ENCODE measurements at regions not wholly inside any gene's neighbourhood (a gene's known extent, or its start where the extent isn't known, plus 50 kb on each side); places are given as distances from the start of the nearest gene placed in this dataset.

DNA sequence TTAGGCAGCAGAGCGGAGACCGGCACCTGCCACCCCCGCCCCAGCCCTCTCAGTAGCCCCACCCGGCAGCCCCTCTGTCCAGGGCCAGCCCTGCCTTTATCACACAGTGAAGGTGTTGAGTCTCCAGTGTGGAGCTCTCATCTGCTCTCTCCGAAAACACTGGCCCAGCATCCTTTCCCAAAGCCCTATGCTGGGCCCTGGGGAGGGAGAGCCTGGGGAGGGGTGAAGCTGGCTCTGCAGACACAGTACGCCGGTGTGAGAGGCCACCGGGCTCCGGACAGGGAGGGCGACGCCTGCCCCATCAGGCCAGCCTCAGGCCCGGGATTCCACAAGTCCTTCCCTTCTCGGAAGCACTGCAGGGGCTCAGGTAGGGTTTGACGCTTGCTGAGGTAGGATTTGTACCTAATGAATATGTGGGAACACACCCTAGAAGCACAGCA lies 186.9 kb downstream of the ERMARD start:
- WGBS, 2 donors (ENCODE audit: extremely low coverage in 2 of 2, insufficient read length in 2 of 2, insufficient replicate concordance in 1 of 2) = no CpG with 5 or more reads among the region's 14 CpGs

DNA sequence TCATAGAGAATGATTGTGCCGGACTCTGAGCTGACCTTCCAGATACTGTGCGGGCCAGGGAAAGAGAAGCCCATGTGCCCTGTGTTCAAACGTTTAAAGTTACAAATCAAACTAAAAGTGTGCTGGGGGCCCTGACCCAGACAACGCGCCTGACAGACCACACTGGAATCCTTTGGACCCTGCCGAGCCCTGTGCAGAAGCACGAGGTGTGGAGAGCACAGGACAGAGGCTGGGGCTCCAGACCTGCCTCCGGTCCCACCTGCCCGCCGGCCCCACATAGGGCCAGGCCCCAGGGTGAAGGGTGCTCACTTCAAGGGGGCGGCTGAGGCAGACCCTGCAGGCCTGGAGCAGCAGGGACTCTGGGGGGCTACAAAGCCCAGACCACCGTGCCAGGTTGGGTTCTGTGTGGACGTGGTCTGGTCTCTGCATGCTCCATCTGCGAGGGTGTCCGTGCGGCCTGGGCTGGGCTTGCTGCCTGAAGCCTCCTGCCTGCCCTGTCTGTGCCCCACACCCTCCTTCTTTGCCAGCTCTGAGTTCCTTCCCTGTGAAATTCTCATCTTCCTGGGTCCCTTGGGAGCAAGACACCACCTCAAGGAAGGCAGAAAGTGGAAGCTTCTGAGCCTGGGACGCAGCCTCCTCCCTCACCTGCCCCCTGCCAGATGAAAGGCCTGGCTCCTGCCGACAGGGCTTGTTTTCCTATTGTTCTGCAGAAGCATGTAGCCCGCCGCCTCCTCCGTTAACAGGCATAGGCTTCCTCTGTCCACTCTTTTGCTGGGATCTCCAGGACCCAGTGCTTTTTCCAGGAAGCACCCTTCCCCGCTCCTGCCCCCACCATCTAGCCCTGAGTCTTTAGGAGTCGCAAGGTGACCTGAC lies 186.2 kb downstream of the ERMARD start:
- Histone ChIP-seq H3K23ac (ENCODE audit: low read depth, low read length, poor library complexity) (peak overlapping the region; percentile 78), H4K91ac (ENCODE audit: low read depth, low read length, poor library complexity) (no peak overlapping the region), H2BK15ac (ENCODE audit: low read length) (peak overlapping the region; percentile 99), H2AFZ (ENCODE audit: low read length) (no peak overlapping the region), H3K9me3 (replicated peaks in 1 of 2; ENCODE audit: control insufficient read depth in 2 of 2, insufficient read depth in 1 of 2, low read depth in 1 of 2, low read length in 2 of 2) (no peaks in the 10 kb centered on the region), H3K4me2 (ENCODE audit: insufficient read depth, low read length, poor library complexity, severe bottlenecking) (no peak overlapping the region), H3K27me3 (ENCODE audit: control insufficient read depth in 3 of 3, insufficient read depth in 3 of 3, low read depth in 1 of 3, low read length in 3 of 3) (peaks cover 0 to 42% (median 2%) of the 10 kb centered on the region in 3 experiments), H3K4ac (ENCODE audit: low read length) (peak overlapping the region; percentile 19), H2BK120ac (ENCODE audit: low read depth, low read length) (peak overlapping the region; percentile 57), H2BK12ac (ENCODE audit: low read length) (peak overlapping the region; percentile 89), H2AK5ac (ENCODE audit: low read depth, low read length) (peak overlapping the region; percentile 14), H3K79me1 (ENCODE audit: low read depth, low read length) (no peaks in the 10 kb centered on the region), H4K8ac (ENCODE audit: low read depth, low read length) (peak overlapping the region; percentile 10), H3K14ac (ENCODE audit: low read length) (peak overlapping the region; percentile 95), H3K4me3 (ENCODE audit: low read length in 2 of 2) (no peak overlapping the region), H3K27ac (replicated peaks; ENCODE audit: low read length) (no peak overlapping the region), H3K9ac (ENCODE audit: low read depth, low read length, poor library complexity) (no peak overlapping the region), H3K4me1 (ENCODE audit: control insufficient read depth in 2 of 2, insufficient read depth in 1 of 2, low read depth in 1 of 2, low read length in 2 of 2) (peaks cover 11 to 25% of the 10 kb centered on the region in 2 donors), H2BK5ac (ENCODE audit: low read length) (peak overlapping the region; percentile 48), H3K18ac (ENCODE audit: low read length) (peak overlapping the region; percentile 93), H3K36me3 (replicated peaks in 1 of 2; ENCODE audit: control insufficient read depth in 2 of 2, insufficient read depth in 2 of 2, low read length in 2 of 2) (no peaks in the 10 kb centered on the region)
- DNase-seq (ENCODE audit: low spot score) = no peak
- no CpG with 5 or more reads among the region's 23 CpGs for WGBS, 2 donors (ENCODE audit: extremely low coverage in 2 of 2, insufficient read length in 2 of 2, insufficient replicate concordance in 1 of 2)

More for the DNA sequence above, 186.9 kb downstream of the ERMARD start:
- no peak overlapping the region for H3K9ac ChIP-seq (ENCODE audit: low read depth, low read length, poor library complexity)
- no peak overlapping the region for H2AFZ ChIP-seq (ENCODE audit: low read length)
- H3K4ac ChIP-seq (ENCODE audit: low read length) = no peak overlapping the region
- no peak overlapping the region for H2BK12ac ChIP-seq (ENCODE audit: low read length)
- peak overlapping the region; percentile 45 for H2BK15ac ChIP-seq (ENCODE audit: low read length)
- peak overlapping the region; percentile 97 for H2AK5ac ChIP-seq (ENCODE audit: low read depth, low read length)
- peak overlapping the region; percentile 50 for H3K23ac ChIP-seq (ENCODE audit: low read depth, low read length, poor library complexity)
- H4K91ac ChIP-seq (ENCODE audit: low read depth, low read length, poor library complexity) = no peak overlapping the region
- H3K14ac ChIP-seq (ENCODE audit: low read length) = peak overlapping the region; percentile 64
- H3K36me3 ChIP-seq (replicated peaks in 1 of 2; ENCODE audit: control insufficient read depth in 2 of 2, insufficient read depth in 2 of 2, low read length in 2 of 2) = no peaks in the 10 kb centered on the region
- no peak overlapping the region for H4K8ac ChIP-seq (ENCODE audit: low read depth, low read length)
- no peak overlapping the region for H3K4me2 ChIP-seq (ENCODE audit: insufficient read depth, low read length, poor library complexity, severe bottlenecking)
- peaks cover 11 to 22% of the 10 kb centered on the region in 2 donors for H3K4me1 ChIP-seq (ENCODE audit: control insufficient read depth in 2 of 2, insufficient read depth in 1 of 2, low read depth in 1 of 2, low read length in 2 of 2)
- H2BK5ac ChIP-seq (ENCODE audit: low read length) = no peak overlapping the region
- no peaks in the 10 kb centered on the region for H3K9me3 ChIP-seq (replicated peaks in 1 of 2; ENCODE audit: control insufficient read depth in 2 of 2, insufficient read depth in 1 of 2, low read depth in 1 of 2, low read length in 2 of 2)
- H2BK120ac ChIP-seq (ENCODE audit: low read depth, low read length) = peak overlapping the region; percentile 57
- peaks cover 0 to 42% (median 2%) of the 10 kb centered on the region in 3 experiments for H3K27me3 ChIP-seq (ENCODE audit: control insufficient read depth in 3 of 3, insufficient read depth in 3 of 3, low read depth in 1 of 3, low read length in 3 of 3)
- no peak for DNase-seq (ENCODE audit: low spot score)
- peak overlapping the region; percentile 70 for H3K18ac ChIP-seq (ENCODE audit: low read length)
- no peak overlapping the region for H3K27ac ChIP-seq (replicated peaks; ENCODE audit: low read length)
- no peaks in the 10 kb centered on the region for H3K79me1 ChIP-seq (ENCODE audit: low read depth, low read length)
- no peak overlapping the region for H3K4me3 ChIP-seq (ENCODE audit: low read length in 2 of 2)

- peak overlapping the region; percentile 80 for H3K23ac ChIP-seq (ENCODE audit: low read depth, low read length, poor library complexity)
- no peak overlapping the region for H3K4me2 ChIP-seq (ENCODE audit: insufficient read depth, low read length, poor library complexity, severe bottlenecking)
- peak overlapping the region; percentile 38 for H3K14ac ChIP-seq (ENCODE audit: low read length)
- no peak for DNase-seq (ENCODE audit: low spot score)
- H3K18ac ChIP-seq (ENCODE audit: low read length) = peak overlapping the region; percentile 93
- H2BK5ac ChIP-seq (ENCODE audit: low read length) = peak overlapping the region; percentile 53
- H3K27me3 ChIP-seq (ENCODE audit: control insufficient read depth in 3 of 3, insufficient read depth in 3 of 3, low read depth in 1 of 3, low read length in 3 of 3) = peaks cover 0 to 37% (median 2%) of the 10 kb centered on the region in 3 experiments
- H3K4me1 ChIP-seq (ENCODE audit: control insufficient read depth in 2 of 2, insufficient read depth in 1 of 2, low read depth in 1 of 2, low read length in 2 of 2) = peaks cover 11 to 32% of the 10 kb centered on the region in 2 donors
- peak overlapping the region; percentile 89 for H2AK5ac ChIP-seq (ENCODE audit: low read depth, low read length)
- H2BK15ac ChIP-seq (ENCODE audit: low read length) = peak overlapping the region; percentile 87
- no peak overlapping the region for H2BK120ac ChIP-seq (ENCODE audit: low read depth, low read length)
- no CpG with 5 or more reads among the region's 34 CpGs for WGBS, 2 donors (ENCODE audit: extremely low coverage in 2 of 2, insufficient read length in 2 of 2, insufficient replicate concordance in 1 of 2)
- H3K27ac ChIP-seq (replicated peaks; ENCODE audit: low read length) = no peak overlapping the region
- H3K79me1 ChIP-seq (ENCODE audit: low read depth, low read length) = no peaks in the 10 kb centered on the region
- H3K9me3 ChIP-seq (replicated peaks in 1 of 2; ENCODE audit: control insufficient read depth in 2 of 2, insufficient read depth in 1 of 2, low read depth in 1 of 2, low read length in 2 of 2) = no peaks in the 10 kb centered on the region
- no peak overlapping the region for H4K8ac ChIP-seq (ENCODE audit: low read depth, low read length)
- no peak overlapping the region for H2AFZ ChIP-seq (ENCODE audit: low read length)
- H3K4me3 ChIP-seq (ENCODE audit: low read length in 2 of 2) = no peak overlapping the region
- no peaks in the 10 kb centered on the region for H3K36me3 ChIP-seq (replicated peaks in 1 of 2; ENCODE audit: control insufficient read depth in 2 of 2, insufficient read depth in 2 of 2, low read length in 2 of 2)
- H3K9ac ChIP-seq (ENCODE audit: low read depth, low read length, poor library complexity) = no peak overlapping the region
- no peak overlapping the region for H3K4ac ChIP-seq (ENCODE audit: low read length)
- H2BK12ac ChIP-seq (ENCODE audit: low read length) = peak overlapping the region; percentile 89
- H4K91ac ChIP-seq (ENCODE audit: low read depth, low read length, poor library complexity) = no peak overlapping the region
These were observed 185.0 kb downstream of the ERMARD start for GRCh38 chr6:169936355-169936975.

GRCh38 chr6:169935861-169936260 lies 184.4 kb downstream of the ERMARD start:
- no peak overlapping the region for H2BK120ac ChIP-seq (ENCODE audit: low read depth, low read length)
- peak overlapping the region; percentile 97 for H3K14ac ChIP-seq (ENCODE audit: low read length)
- H2AK5ac ChIP-seq (ENCODE audit: low read depth, low read length) = peak overlapping the region; percentile 89
- H3K27me3 ChIP-seq (ENCODE audit: control insufficient read depth in 3 of 3, insufficient read depth in 3 of 3, low read depth in 1 of 3, low read length in 3 of 3) = peaks cover 0 to 31% (median 2%) of the 10 kb centered on the region in 3 experiments
- H4K8ac ChIP-seq (ENCODE audit: low read depth, low read length) = no peak overlapping the region
- no peak overlapping the region for H3K4me3 ChIP-seq (ENCODE audit: low read length in 2 of 2)
- H3K36me3 ChIP-seq (replicated peaks in 1 of 2; ENCODE audit: control insufficient read depth in 2 of 2, insufficient read depth in 2 of 2, low read length in 2 of 2) = no peaks in the 10 kb centered on the region
- H3K18ac ChIP-seq (ENCODE audit: low read length) = peak overlapping the region; percentile 93
- H3K9me3 ChIP-seq (replicated peaks in 1 of 2; ENCODE audit: control insufficient read depth in 2 of 2, insufficient read depth in 1 of 2, low read depth in 1 of 2, low read length in 2 of 2) = no peaks in the 10 kb centered on the region
- no peak overlapping the region for H3K4ac ChIP-seq (ENCODE audit: low read length)
- no peak overlapping the region for H2BK15ac ChIP-seq (ENCODE audit: low read length)
- H4K91ac ChIP-seq (ENCODE audit: low read depth, low read length, poor library complexity) = peak overlapping the region; percentile 64
- H3K4me2 ChIP-seq (ENCODE audit: insufficient read depth, low read length, poor library complexity, severe bottlenecking) = no peak overlapping the region
- peak overlapping the region; percentile 82 for H2BK12ac ChIP-seq (ENCODE audit: low read length)
- no CpG with 5 or more reads among the region's 8 CpGs for WGBS, 2 donors (ENCODE audit: extremely low coverage in 2 of 2, insufficient read length in 2 of 2, insufficient replicate concordance in 1 of 2)
- no peaks in the 10 kb centered on the region for H3K79me1 ChIP-seq (ENCODE audit: low read depth, low read length)
- H3K4me1 ChIP-seq (ENCODE audit: control insufficient read depth in 2 of 2, insufficient read depth in 1 of 2, low read depth in 1 of 2, low read length in 2 of 2) = peaks cover 9 to 36% of the 10 kb centered on the region in 2 donors
- no peak for DNase-seq (ENCODE audit: low spot score)
- no peak overlapping the region for H3K9ac ChIP-seq (ENCODE audit: low read depth, low read length, poor library complexity)
- peak overlapping the region; percentile 53 for H2BK5ac ChIP-seq (ENCODE audit: low read length)
- H3K23ac ChIP-seq (ENCODE audit: low read depth, low read length, poor library complexity) = no peak overlapping the region
- no peak overlapping the region for H3K27ac ChIP-seq (replicated peaks; ENCODE audit: low read length)
- H2AFZ ChIP-seq (ENCODE audit: low read length) = no peak overlapping the region
